ENCODE measurements at regions not wholly inside any gene's neighbourhood (a gene's known extent, or its start where the extent isn't known, plus 50 kb on each side); places are given as distances from the start of the nearest gene placed in this dataset.

GRCh38 chr5:164188733-164189148, 683.3 kb downstream of the MAT2B start:
- H3K4me3 ChIP-seq (ENCODE audit: low read depth, low read length), result no peak overlapping the region
- no peak for DNase-seq (ENCODE audit: low read depth)
- TF ChIP-seq CTCF (IDR thresholded peaks at IDR 0.05; ENCODE audit: low read depth, low read length, missing control alignments), result no peak

DNA sequence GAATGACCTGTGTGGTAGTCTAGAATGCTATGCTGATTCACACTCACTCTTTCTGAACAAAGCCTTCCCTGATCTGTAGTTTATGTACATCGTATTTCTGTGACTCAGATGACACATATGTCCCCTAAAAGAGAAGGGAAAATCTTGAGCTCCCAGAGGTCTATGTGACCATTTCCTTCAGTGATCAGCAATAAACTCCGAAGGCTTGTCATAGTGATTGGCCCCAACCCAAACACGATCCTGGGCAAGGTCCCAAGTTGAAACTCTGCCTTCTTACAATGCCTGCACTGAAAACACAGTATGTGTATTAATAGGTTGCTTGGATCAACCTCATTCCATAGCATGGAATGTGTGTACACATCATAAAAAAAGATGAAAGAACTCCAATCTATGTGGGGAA, 685.8 kb downstream of the MAT2B start:
- no peak for DNase-seq (ENCODE audit: low read depth)
- no peak overlapping the region for H3K4me3 ChIP-seq (ENCODE audit: low read depth, low read length)
- no peak for TF ChIP-seq CTCF (IDR thresholded peaks at IDR 0.05; ENCODE audit: low read depth, low read length, missing control alignments)

- H3K4me3 ChIP-seq (ENCODE audit: low read depth, low read length), result no peak overlapping the region
- DNase-seq (ENCODE audit: low read depth), result no peak
- TF ChIP-seq CTCF (IDR thresholded peaks at IDR 0.05; ENCODE audit: low read depth, low read length, missing control alignments), result no peak
Measured at GRCh38 chr5:164202338-164202737, 696.9 kb downstream of the MAT2B start.

DNA sequence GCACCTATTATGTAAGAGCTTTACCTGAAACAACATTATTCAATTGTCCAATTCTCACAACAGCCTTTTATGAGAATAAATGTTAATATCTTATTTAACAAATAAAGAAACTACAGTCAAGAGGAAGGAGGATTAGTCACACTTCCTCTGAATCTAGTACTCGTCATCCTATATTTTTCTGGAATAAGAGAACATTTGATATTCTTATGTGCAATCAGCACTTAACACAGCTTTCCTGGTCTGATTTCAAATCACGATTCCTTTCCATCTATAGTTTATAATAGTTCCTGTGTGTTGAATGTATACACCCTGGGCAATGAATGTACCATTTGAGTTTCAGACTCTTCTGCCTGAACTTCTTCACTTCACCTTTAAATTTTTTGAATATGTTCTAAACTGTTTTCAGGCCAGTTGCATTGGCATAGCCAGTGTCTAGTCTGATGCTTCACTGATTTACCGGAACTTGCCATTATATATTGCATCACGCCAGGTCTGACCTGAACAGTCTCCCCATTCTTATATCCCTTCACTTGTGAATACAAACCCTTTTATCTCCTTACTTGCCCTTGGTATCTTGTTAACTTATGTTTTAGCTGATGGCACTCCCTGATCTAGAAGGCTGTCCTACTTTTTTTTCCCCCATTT, 698.3 kb downstream of the MAT2B start:
- TF ChIP-seq CTCF (IDR thresholded peaks at IDR 0.05; ENCODE audit: low read depth, low read length, missing control alignments), result no peak
- H3K4me3 ChIP-seq (ENCODE audit: low read depth, low read length), result no peak overlapping the region
- no peak for DNase-seq (ENCODE audit: low read depth)

DNA sequence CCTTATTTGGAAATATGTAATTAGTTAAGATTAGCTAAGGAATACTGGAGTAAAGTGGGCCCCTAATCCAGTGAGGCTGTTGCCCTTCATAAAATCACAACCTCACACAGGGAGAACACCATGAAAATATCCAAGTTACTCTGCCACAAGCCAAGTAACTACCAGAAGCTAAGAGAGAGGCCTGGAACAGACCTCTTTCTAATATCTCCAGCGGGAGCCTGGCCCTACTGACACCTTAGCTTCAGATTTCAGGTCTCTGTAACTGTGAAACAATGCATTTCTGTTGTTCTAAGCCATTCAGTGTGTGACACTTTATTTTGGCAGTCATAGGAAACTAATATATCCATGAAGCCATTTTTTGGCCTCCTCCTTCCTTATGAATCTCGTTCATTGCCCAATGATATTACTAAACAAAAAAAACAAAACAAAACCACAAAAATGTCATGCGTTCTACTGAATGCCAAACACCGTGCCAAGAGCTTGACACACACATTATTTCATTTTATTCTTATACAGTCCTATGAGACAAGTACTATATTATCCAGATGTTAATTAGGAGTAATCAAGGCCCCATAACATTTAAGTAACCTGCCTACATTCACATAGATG, 699.0 kb downstream of the MAT2B start:
- H3K4me3 ChIP-seq (ENCODE audit: low read depth, low read length), result no peak overlapping the region
- DNase-seq (ENCODE audit: low read depth), result no peak
- TF ChIP-seq CTCF (IDR thresholded peaks at IDR 0.05; ENCODE audit: low read depth, low read length, missing control alignments), result no peak

DNA sequence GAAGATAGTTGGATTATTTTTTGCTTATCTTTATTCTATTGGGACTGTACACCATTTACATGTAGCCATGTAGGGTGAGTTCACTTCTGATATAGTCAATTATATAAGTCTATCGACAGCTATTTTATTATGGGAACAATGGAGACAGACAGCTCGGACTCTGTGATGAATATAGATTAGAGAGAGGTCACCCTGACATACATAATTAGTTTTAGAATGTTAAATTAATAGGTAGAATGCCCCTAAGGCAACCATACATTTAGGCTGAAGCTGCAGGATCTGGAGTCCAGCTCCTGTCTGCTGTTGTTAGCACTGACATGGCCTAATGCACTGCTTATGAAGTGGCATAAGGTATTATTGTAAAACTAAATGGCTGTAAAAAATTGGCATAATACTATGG, 700.8 kb downstream of the MAT2B start:
- H3K4me3 ChIP-seq (ENCODE audit: low read depth, low read length), result no peak overlapping the region
- DNase-seq (ENCODE audit: low read depth), result no peak
- TF ChIP-seq CTCF (IDR thresholded peaks at IDR 0.05; ENCODE audit: low read depth, low read length, missing control alignments), result no peak

DNA sequence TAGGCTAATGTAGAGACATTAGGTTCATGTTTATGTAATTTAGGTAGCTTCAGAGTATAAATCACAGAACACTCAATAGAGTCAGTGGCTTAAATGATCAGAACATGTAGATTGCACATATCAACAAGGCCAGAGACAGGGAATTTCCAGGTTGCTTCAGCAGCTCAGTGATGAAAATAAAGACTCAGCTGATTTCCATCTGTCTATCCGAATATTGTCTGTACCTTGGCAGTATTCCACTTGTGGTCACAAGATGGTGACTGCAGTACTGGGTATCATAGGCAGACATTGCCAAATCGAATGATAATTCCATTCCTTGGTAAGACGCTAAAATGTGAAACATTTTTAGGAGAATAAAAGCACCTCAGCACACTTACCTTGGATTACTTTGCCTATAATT, 702.2 kb downstream of the MAT2B start:
- TF ChIP-seq CTCF (IDR thresholded peaks at IDR 0.05; ENCODE audit: low read depth, low read length, missing control alignments), result no peak
- no peak overlapping the region for H3K4me3 ChIP-seq (ENCODE audit: low read depth, low read length)
- no peak for DNase-seq (ENCODE audit: low read depth)

Data from GM12864 (cell line).